Posterior vena cava (tissue), 2 donors: ENCODE measurements at regions not wholly inside any gene's neighbourhood (a gene's known extent, or its start where the extent isn't known, plus 50 kb on each side); places are given as distances from the start of the nearest gene placed in this dataset.
A peak's percentile ranks its signal among the peaks of the same experiment; 100 is the strongest.

ENCODE experiments used
- DNase-seq: peaks from one replicate; pipeline ENCODE4 v3.0.0-alpha.2; 2020; ENCODE audit warnings: low spot score
- intact Hi-C, 2 donors: fragments of 100-400 bp; cut with DNase I; formaldehyde crosslinking; loops; one replicate each; pipeline versions ENCODE4 v1.14.1 to v1.14.2; 2022 to 2023
- donor health status: DM: yes; HTN: yes; CAD: no.
- donor health status: DM: yes; HTN: yes; CAD: no.

GRCh38 chr22:20637750-20638506 lies 130.5 kb downstream of the MED15 start:
- DNase-seq, result peak; percentile 5
- intact Hi-C loops, result no loop called here

GRCh38 chr22:20638507-20638870 lies 131.1 kb downstream of the MED15 start:
- no peak for DNase-seq
- intact Hi-C loops, result no loop called here

GRCh38 chr22:20639343-20639742 lies 131.9 kb downstream of the MED15 start:
- peak; percentile 11 for DNase-seq
- intact Hi-C loops, result no loop called here

DNA sequence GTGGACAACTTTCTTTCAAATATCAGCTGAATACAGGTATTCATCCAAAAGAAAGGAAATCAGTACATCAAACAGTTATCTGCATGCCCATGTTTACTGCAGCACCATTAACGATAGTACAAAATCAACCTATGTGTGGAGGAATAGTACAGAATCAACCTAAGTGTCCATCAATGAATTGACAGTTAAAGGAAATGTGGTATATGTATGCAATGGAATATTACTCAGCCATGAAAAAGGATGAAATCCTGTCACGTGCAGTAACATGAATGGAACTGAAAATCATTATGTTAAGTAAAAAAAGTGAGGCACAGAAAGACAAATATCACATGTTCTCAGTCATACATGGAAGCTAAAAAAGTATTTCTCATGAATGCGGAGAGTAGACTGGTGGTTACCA lies 132.3 kb downstream of the MED15 start:
- DNase-seq, result no peak
- intact Hi-C loops, result no loop called here

DNA sequence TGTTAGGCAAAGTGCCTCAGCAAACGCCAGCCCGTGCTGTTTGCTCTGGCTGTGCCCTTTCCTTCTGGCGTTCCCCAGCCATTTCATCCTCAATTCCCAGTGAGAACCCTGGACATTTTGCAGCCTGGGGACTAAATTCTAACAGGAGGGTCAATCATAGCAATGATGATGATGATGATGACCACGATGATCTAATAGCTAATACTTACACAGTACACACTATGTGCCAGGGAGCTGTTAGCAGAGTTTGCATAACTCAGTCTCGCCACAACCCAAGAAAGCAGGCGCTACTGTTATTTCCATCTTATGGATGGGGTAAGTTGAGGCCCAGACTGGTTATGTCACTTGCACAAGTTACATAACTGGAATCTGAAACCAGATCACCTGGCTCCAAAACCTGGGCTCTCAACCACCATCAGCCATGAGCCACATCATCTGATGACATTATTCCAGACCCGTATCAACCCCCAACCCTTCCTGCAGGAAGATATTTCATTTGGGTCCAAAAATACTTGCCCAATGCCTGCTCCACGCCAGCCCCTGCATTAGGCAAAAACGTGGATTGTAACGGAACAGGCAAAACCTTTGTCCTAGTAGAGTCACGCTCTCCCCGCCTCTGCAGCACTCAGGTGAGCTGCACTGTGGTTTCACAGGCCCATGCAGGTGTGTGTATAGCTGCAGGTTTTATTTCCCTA lies 132.6 kb upstream of the SERPIND1 start:
- intact Hi-C loops, result no loop called here
- DNase-seq, result peak; percentile 36

GRCh38 chr22:20641919-20642579 lies 131.9 kb upstream of the SERPIND1 start:
- intact Hi-C loops, result no loop called here
- no peak for DNase-seq

GRCh38 chr22:20642668-20643179 lies 131.2 kb upstream of the SERPIND1 start:
- intact Hi-C loops, result no loop called here
- DNase-seq, result no peak

- intact Hi-C loops, result no loop called here
Observed at GRCh38 chr22:20644071-20644642, 129.8 kb upstream of the SERPIND1 start.

DNA sequence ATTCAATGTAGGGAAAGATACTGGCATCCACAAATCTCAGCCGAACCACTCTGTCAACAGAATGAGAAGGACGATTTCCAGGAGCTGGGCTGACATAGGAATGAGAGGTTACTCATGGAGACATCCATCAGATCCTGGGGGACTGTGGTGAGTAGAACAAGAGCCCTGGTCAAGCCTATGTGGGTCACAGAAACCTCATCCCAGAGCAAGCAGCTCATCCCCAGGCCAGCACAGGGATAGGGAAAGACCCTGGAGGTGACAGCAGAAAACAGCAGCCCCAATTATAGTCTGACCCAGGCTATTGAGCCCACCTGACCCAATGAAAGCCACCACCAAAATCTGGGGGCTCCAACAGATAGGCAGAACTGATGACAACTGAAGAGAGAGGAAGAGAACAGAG lies 128.0 kb upstream of the SERPIND1 start:
- intact Hi-C loops, result no loop called here
- peak; percentile 9 for DNase-seq

More at GRCh38 chr22:20644071-20644642, 129.8 kb upstream of the SERPIND1 start:
- peak; percentile 7 for DNase-seq

DNA sequence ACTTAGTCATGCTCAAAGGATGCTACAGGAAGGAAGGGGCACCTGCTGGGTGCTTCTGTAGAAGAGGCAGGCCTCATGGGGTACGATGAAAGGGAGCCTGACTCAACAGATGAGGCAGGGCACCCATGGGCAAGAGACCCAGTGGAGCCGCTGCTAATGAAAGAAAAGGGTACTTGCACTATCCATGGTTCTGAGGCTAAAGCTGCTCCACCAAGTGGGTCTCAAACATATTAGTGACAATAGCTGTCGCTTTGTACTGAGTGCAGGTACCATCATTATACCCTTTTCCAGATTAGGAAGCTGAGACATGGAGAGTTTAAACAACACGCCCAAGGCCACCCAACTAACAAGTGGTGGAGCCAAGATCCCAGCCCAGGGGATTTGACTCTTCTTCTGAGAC lies 127.5 kb upstream of the SERPIND1 start:
- intact Hi-C loops, result no loop called here

DNA sequence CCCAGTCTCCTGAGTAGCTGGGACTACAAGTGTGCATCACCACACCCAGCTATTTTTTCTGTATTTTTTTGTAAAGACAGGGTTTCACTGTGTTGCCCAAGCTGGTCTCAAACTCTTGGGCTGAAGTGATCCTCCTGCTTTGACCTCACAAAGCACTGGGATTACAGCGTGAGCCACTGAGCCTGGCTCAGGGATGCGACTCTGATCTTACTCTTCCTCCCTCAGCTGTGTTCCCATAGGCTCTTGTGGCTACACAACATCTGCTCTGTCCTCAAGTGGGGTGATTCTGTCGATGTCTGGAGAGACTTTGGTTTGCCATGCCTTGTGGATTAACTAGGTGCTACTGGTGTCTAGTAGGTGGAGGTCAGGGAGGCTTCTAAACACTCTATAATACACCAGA lies 127.0 kb upstream of the SERPIND1 start:
- intact Hi-C loops, result no loop called here
- DNase-seq, result peak; percentile 5

More for the DNA sequence above, 127.5 kb upstream of the SERPIND1 start:
- DNase-seq, result peak; percentile 44

DNA sequence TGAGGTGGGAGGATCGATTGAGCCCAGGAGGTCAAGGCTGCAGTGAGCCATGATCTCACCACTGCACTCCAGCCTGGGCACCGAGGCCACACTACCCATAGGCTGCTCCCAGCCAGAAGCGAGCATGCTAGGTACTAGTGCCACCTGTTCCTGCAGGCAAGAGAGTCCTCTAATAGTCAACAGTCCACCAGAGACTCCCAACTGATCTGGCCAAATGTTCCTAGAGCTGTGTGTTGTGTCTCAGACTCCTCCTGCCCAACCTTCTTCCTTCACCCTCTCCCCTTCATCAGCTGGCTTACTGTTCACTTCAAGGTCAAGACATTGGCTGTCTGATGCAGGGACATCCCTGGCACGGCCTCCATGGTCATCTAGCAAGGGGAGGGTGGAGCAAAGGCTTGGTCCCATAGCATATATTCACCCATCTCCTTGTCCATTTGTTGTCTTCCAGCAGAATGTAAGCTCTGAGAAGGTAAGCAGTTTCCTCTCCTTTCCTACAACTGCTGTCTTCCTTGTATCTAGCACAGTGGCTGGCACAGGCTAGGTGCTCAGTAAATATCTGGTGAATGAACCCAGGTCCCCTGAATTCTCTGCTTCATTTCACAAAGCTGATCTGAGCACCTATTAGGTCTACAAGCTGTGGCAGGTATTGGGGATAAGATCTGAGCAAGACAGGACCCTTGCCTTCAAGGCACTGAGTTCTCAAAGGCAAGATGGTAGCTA lies 126.2 kb upstream of the SERPIND1 start:
- intact Hi-C loops, result no loop called here
- peak; percentile 67 for DNase-seq

- DNase-seq, result no peak
- intact Hi-C loops, result no loop called here
Observed at GRCh38 chr22:20648306-20648903, 125.5 kb upstream of the SERPIND1 start.

- intact Hi-C loops, result loop anchor here in 1 of 2 donors (10.0 kb wide), 1 partner anchor 1036 kb away; no protein-coding TSS in a partner anchor
- DNase-seq, result no peak
Observed at GRCh38 chr22:20650294-20651207, 123.4 kb upstream of the SERPIND1 start.

DNA sequence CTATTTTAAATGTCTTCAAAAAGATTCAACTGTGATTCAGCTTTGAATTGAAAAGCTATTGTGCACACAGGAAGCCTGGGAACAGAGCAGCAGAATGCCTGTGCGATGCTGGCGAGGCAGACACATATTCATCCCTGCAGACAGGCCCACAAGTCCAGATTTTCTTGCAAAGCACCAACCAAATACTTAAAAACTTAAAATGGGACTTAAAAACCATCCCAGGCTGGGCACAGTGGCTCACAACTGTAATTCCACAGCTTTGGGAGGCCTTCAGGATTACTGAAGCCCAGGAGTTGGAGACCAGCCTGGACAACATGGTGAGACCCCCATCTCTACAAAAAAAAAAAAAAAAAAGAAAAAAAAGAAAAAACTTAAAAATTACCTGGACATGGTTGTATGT lies 122.6 kb upstream of the SERPIND1 start:
- DNase-seq, result no peak
- intact Hi-C loops, result loop anchor here in 1 of 2 donors (10.0 kb wide), 1 partner anchor 1036 kb away; no protein-coding TSS in a partner anchor

DNA sequence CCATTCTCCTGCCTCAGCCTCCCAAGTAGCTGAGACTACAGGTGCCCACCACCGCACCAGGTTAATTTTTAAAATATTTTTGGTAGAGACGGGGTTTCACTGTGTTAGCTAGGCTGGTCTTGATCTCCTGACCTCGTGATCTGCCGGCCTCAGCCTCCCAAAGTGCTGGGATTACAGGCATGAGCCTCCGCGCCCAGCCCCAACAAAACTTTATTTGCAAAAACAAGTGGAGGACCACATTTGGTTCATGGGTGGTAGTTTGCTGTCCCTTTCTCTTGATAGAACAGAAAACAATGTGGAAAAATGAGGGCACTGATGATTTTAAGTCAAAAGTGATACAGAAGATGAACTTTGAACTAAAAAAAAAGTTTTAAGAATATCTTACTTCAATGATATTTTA lies 121.8 kb upstream of the SERPIND1 start:
- intact Hi-C loops, result loop anchor here in 1 of 2 donors (10.0 kb wide), 1 partner anchor 1037 kb away; no protein-coding TSS in a partner anchor
- no peak for DNase-seq

DNA sequence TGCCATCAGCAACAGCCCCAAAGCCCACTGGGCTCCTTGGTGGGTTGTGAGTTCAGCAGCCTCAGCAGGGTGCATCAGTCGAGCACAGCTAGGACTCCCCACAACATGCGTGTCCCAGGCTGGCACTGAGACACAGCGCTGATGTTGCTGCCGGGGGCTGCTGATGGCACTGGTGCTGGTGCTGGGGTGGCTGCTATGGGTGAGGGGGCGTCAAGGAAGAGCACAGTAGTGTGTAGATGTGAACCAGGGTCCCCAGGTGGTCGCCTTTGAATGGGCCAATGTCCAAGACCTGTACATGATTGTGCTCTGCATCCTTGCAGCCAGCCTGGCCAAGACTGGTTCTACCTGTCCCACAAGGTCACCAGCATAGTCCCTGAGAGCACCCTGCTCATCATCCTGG lies 121.3 kb upstream of the SERPIND1 start:
- DNase-seq, result no peak
- intact Hi-C loops, result loop anchor here in 1 of 2 donors (10.0 kb wide), 1 partner anchor 1038 kb away; no protein-coding TSS in a partner anchor
